Inflammatory macrophage treated with lipopolysaccharide for 4 hours (primary cell): ENCODE measurements at regions not wholly inside any gene's neighbourhood (a gene's known extent, or its start where the extent isn't known, plus 50 kb on each side); places are given as distances from the start of the nearest gene placed in this dataset.

Source experiments
- DNase-seq: peaks from one replicate; pipeline ENCODE4 v3.0.0-alpha.2; 2020

DNA sequence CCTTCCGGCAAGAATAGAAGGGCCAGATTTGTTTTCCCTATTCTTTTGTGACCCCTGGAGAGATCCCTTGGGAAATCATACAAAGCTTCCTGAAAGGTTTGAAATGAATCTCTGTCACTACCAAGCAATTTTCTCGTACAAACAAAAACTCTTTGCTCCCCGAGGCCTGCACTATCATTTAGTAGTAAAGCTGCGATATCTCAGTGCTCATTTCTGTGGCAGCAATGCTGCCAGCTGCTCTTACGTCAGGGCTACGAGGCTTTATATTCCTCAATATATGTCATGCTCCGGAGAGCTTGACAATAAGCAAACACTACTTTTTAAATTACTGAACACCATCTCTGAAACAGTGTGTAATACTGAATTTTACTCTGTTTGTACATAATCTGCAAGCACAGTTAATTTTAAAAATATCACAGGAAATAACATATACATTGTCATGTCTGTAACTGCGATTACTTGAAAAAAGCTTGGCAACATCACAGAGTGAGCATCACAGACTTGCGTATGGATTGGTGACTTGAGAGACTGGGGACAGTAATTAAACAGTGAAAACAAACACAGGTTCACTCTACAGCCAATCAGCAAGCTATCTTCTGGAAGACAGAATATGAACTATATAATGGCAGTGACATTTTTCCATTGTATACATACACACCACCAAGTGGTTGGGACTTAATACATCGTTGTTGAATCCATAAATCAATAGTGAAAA lies 403.3 kb upstream of the NETO1 start:
- DNase-seq, result no peak

- DNase-seq, result no peak
These were observed 396.8 kb upstream of the NETO1 start for GRCh38 chr18:73264562-73264921.

- DNase-seq, result no peak
These were observed 394.1 kb upstream of the NETO1 start for GRCh38 chr18:73261923-73262322.

GRCh38 chr18:73261243-73261642 lies 393.5 kb upstream of the NETO1 start:
- no peak for DNase-seq

DNA sequence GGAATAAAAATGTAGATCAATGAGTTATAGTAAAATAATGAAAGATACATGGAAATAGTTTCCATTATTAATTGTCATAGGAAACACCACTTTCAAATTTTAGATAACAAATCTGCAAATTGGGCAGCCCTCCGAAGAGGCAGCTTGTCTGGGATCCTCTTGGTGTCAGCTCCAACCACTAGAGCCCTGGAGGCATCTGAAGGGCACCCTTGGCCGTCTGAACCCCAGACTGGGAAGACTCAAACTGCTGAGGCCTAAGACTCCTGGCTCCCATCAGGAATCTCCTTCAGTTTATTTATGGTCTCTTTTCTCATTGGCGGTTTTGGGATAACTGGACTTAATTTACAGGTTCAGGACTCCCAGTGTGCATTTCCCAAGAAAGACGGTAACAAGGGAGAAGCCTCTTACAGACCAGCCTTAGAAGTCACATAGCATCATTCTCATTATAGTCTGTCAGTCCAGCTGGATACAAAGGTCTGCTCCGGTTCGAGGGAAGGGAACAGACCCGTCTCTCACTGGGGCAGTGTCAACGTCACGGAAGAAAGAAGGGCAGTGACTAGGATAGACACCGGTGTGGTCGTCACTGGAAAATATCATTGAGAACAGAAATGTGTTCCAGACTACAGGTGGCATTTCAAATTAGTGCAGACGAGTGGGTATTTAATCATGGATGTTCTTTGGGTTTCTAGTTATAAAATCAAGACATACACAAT lies 390.7 kb upstream of the NETO1 start:
- DNase-seq, result no peak

- DNase-seq, result no peak
These were observed 386.8 kb upstream of the NETO1 start for GRCh38 chr18:73254564-73254963.

DNA sequence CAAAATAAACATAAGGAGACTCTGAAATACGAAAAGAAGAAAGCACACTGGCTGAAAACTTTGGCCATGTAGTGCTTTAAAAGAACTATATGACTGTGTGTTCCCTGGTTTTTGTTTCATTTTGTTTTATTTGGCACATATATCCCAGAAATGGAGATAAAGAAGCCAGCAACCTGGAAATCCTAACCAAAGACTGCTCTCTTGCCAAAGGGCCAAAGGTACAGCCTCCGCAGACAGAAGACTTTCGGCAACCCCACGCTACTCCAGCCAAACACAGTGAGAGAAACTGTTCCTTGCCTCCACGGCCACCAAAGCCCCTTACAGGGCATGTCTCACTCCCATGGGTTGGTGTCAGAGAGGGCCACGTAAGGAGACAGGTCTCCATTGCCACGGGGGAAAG lies 381.2 kb upstream of the NETO1 start:
- DNase-seq, result no peak

GRCh38 chr18:73246763-73247162 lies 379.0 kb upstream of the NETO1 start:
- no peak for DNase-seq

DNA sequence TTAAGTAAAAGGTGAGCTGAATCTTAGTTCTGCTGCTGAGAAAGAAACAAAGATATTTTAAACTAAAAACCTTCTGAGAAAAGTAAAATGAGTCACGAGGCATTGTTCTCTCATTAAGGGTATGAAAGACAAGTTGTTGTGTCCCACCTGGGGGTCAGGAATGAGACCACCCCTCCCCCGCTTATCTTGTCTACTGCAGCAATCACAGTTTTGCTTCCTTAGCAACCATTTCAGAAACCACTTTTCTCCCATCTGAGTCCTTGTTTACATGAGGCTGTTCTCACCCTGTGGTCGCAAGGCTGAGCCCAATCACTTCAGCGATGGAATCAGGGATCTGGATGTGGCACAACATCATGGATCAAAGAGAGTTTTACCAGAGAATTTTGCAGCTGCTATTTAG lies 377.6 kb upstream of the NETO1 start:
- no peak for DNase-seq

DNA sequence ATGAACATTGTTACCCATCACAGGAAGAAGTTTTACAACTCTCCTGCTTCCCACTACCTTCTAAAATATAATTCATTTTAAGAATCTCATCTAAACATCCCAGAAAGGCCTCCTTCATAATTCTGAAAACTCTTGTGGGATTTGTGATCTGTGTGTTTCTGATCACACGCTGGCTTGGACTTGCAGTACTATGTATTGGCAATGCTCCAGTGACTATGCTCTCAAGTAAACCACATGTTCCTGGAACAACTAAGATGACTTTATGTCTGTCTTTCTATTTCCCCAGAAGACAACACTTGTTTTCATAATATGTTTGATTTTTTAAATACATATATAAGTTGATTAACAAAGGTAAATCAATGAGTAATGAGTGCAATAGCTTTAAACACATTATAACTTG lies 376.6 kb upstream of the NETO1 start:
- DNase-seq, result no peak

DNA sequence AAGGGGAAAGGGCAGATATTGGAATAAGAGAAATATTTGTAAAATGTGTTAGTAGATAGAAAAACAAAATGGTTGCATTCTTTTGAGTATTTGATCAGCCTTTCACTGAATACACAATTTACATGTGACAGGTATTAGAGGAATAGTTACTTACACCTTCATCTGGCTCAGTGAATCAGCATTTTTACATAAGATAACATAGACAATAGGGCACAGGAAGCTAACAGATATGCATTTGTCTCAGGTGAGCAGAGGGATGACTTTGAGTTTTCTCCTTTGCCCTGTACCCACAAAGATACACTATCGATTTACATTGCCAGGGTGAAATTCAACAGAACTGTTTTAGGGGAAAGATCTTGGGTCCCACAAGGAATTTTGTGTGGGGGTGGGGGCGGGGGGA lies 373.1 kb upstream of the NETO1 start:
- no peak for DNase-seq

- no peak for DNase-seq
These were observed 368.1 kb upstream of the NETO1 start for GRCh38 chr18:73235921-73236320.

GRCh38 chr18:73235491-73235890 lies 367.7 kb upstream of the NETO1 start:
- no peak for DNase-seq

- no peak for DNase-seq
These were observed 365.1 kb upstream of the NETO1 start for GRCh38 chr18:73232933-73233332.

- no peak for DNase-seq
These were observed 352.9 kb upstream of the NETO1 start for GRCh38 chr18:73220663-73221062.

- DNase-seq, result no peak
These were observed 350.5 kb upstream of the NETO1 start for GRCh38 chr18:73218293-73218692.

GRCh38 chr18:73214970-73215369 lies 347.2 kb upstream of the NETO1 start:
- no peak for DNase-seq

DNA sequence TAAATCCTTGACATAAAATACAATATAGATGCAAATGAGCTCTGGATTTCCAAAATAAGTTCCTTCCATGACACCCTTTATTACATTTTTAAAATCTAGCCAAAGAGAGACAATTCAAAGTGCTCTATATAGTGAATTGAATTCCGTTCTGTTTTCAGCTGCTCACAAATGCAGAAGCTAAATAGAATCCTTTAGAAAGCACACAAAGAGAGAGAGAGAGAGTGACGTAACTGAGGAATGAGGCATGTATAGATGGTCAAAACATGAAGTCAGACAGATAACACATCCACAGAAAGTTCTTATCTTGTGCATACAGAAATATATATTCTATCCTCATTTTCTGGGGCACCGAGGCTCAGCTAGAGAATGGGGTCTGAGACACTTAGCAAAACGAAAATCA lies 344.7 kb upstream of the NETO1 start:
- no peak for DNase-seq

DNA sequence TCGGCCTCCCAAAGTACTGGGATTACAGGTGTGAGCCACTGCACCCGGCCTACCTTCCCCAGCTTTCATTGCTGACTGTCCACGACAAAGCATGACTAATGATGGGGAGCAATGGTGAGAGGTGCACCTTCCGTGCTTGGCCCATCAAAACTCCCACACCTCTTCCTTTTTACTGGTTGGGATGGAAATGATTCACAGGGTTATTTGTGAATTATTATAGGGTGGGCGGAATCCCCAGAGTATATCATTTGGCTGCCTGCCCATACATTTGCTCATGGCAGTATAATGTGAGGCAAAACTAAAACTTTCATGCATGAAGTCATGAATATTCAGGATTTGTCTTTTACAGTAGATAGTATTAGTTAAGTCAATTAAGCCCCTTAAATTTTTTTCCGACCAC lies 334.2 kb upstream of the NETO1 start:
- DNase-seq, result no peak

GRCh38 chr18:73199151-73199550 lies 331.4 kb upstream of the NETO1 start:
- DNase-seq, result no peak

- no peak for DNase-seq
These were observed 321.9 kb upstream of the NETO1 start for GRCh38 chr18:73189718-73190117.

DNA sequence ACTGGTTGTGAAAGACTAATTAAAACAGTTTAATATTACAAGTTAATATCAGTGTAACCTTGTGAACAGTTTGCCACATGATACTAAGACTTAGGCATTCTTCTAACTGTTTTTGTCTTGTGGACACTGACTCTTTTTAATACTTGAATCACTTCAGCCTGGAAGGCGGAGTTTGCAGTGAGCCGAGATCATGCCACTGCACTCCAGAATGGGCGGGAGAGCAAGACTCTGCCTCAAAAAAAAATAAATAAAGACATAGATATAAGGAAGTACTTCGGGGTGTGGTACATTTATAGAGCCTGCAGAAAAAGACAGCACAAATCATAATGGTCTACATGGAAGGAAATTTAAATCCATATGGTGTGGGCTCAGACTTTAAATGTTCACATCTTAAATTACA lies 300.4 kb upstream of the NETO1 start:
- no peak for DNase-seq

GRCh38 chr18:73164430-73164829 lies 296.6 kb upstream of the NETO1 start:
- DNase-seq, result no peak

DNA sequence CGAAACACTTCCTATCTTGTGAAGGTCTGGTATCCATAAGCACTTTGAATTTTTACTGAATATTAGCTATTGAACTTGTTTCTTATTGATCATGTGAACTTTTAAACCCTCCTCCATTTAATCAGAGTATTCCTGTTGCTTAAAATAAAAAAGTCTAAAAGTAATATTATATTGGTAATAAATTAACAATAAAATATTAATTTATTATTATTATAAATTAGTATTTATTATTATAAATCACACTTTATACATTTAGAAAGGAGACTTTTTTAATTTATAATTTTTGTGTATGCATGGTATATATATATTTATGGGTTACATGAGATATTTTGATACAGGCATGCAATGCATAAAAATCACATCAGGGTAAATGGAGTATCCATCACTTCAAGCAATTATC lies 295.4 kb upstream of the NETO1 start:
- no peak for DNase-seq

GRCh38 chr18:73156117-73156516 lies 288.3 kb upstream of the NETO1 start:
- no peak for DNase-seq
